ENCODE measurements at regions not wholly inside any gene's neighbourhood (a gene's known extent, or its start where the extent isn't known, plus 50 kb on each side); places are given as distances from the start of the nearest gene placed in this dataset.

- TF ChIP-seq CTCF (IDR thresholded peaks at IDR 0.05) (no peak), POLR2A (IDR thresholded peaks at IDR 0.05) (no peak)
Measured at GRCh38 chrX:3165808-3166207, 124.5 kb downstream of the ARSF start.

Data from lower leg skin (tissue), 3 donors.